NT2/D1 (cell line): ENCODE measurements at regions not wholly inside any gene's neighbourhood (a gene's known extent, or its start where the extent isn't known, plus 50 kb on each side); places are given as distances from the start of the nearest gene placed in this dataset.

Experiments used
- DNase-seq: peaks from one replicate; pipeline ENCODE4 v3.0.0-alpha.2; 2011; ENCODE audit warnings: low read depth, low spot score
- H3K27me3 ChIP-seq: 2 replicates; pipeline ENCODE4 v1.6.0; 2011; ENCODE audit warnings: mild to moderate bottlenecking; ENCODE audit not compliant: insufficient read length, insufficient read depth
- H3K36me3 ChIP-seq: 2 replicates; pipeline ENCODE4 v1.6.1; 2011; ENCODE audit warnings: mild to moderate bottlenecking, low read length, mixed read lengths; ENCODE audit not compliant: insufficient read depth, insufficient read length
- H3K4me1 ChIP-seq: 2 replicates; pipeline ENCODE4 v1.5.1; 2011; ENCODE audit not compliant: insufficient read depth, insufficient read length
- H3K4me3 ChIP-seq: 2 replicates; pipeline ENCODE4 v1.5.1; 2011; ENCODE audit warnings: low read depth; ENCODE audit not compliant: insufficient read length
- H3K9ac ChIP-seq: 2 replicates; pipeline ENCODE4 v1.6.0; 2011; ENCODE audit warnings: low read depth; ENCODE audit not compliant: insufficient read length
- H3K9me3 ChIP-seq: 2 replicates; pipeline ENCODE4 v1.5.1; 2011; ENCODE audit warnings: mild to moderate bottlenecking, low read length; ENCODE audit not compliant: insufficient read depth
- SUZ12 ChIP-seq: IDR thresholded peaks from 2 replicates; pipeline ENCODE4 v1.6.1; 2011; ENCODE audit not compliant: insufficient read length, insufficient read depth; ENCODE audit errors: extremely low read depth
- YY1 ChIP-seq: IDR thresholded peaks from 2 replicates; pipeline ENCODE4 v1.6.1; 2011; ENCODE audit not compliant: insufficient read length, insufficient read depth
- ZNF274 ChIP-seq: IDR thresholded peaks from 2 replicates; pipeline ENCODE4 v1.6.1; 2011; ENCODE audit warnings: mild to moderate bottlenecking, low read depth, low read length

DNA sequence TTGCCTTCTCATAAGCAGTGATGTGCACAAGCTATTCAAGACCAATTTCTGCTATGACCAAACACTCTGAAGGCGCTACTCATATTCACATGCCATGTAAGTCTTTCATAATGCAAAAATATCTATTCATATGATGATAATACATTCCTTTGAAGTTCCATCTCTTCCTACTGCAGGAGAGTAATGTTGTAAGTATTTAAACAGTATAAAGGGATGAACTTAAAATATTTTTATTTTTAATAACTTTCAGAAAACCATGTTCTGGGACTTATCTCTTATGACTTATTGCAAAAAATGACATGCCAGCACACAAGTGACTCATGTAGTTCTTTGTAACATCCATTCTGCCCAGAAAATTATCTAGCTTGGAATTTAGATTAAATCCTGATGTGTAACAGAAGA, 376.4 kb downstream of the KCTD16 start:
- no peak for DNase-seq
- Histone ChIP-seq H3K36me3 (no peaks in the 10 kb centered on the region), H3K4me1 (no peaks in the 10 kb centered on the region), H3K9me3 (no peaks in the 10 kb centered on the region), H3K27me3 (no peaks in the 10 kb centered on the region), H3K4me3 (no peak overlapping the region), H3K9ac (no peak overlapping the region)
- TF ChIP-seq YY1 (no peak), ZNF274 (no peak), SUZ12 (no peak)

DNA sequence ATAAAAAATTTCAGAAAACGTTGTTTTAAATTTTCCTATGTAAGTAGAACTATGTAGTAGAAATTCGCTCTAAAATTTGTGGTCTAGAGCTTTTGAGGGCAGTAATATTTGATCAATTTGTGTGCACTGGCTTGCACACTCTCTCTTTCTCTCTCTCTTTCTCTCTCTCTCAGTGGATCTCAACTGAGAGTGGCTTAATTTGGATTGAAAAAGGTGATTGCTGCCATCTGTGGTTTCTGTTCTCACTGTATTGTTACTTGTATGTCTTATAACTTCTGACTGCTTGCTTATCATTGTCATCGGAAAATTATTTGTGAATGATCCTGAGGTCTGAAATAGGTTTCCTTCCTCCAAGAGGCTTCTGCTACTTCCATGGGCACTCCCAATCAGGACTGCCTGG, 368.2 kb downstream of the KCTD16 start:
- Histone ChIP-seq H3K36me3 (no peaks in the 10 kb centered on the region), H3K4me1 (no peaks in the 10 kb centered on the region), H3K27me3 (no peaks in the 10 kb centered on the region), H3K4me3 (no peak overlapping the region), H3K9ac (no peak overlapping the region), H3K9me3 (no peaks in the 10 kb centered on the region)
- DNase-seq, result no peak
- TF ChIP-seq YY1, result no peak
- no peak for TF ChIP-seq ZNF274
- TF ChIP-seq SUZ12, result no peak
